ENCODE measurements at regions not wholly inside any gene's neighbourhood (a gene's known extent, or its start where the extent isn't known, plus 50 kb on each side); places are given as distances from the start of the nearest gene placed in this dataset.

DNA sequence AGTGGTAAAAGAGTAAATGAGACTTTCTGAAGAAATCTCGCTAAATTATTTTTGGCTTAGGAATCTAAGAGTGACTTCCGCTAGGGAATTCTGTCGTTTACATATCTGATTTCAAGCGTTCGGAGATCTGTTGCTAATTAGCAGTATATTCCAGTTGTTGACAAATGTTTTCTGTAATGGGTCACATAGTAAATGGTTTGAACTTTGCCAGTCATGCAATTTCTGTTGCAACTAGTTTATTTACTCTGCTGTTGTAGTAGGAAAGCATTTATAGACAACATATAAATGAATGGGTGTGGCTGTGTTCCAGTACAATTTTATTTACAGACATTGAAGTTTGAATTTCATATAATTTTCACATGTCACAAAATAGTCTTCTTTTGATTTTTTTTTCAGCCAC is 57.4 kb upstream of the JAK2 start:
- TF ChIP-seq CTCF (IDR thresholded peaks at IDR 0.05), result no peak
- TF ChIP-seq POLR2AphosphoS5 (IDR thresholded peaks at IDR 0.05), result no peak
- TF ChIP-seq POLR2A (IDR thresholded peaks at IDR 0.05), result no peak
